ENCODE measurements at regions not wholly inside any gene's neighbourhood (a gene's known extent, or its start where the extent isn't known, plus 50 kb on each side); places are given as distances from the start of the nearest gene placed in this dataset.
A peak's percentile ranks its signal among the peaks of the same experiment; 100 is the strongest.

- no peak for TF ChIP-seq SMC3 (IDR thresholded peaks at IDR 0.05; ENCODE audit: low read depth, low read length)
- no peak for TF ChIP-seq MAFK (IDR thresholded peaks at IDR 0.05; ENCODE audit: low read depth, low read length)
- TF ChIP-seq RFX5 (IDR thresholded peaks at IDR 0.05; ENCODE audit: low read depth, low read length): no peak
- TF ChIP-seq, protein P1, sequence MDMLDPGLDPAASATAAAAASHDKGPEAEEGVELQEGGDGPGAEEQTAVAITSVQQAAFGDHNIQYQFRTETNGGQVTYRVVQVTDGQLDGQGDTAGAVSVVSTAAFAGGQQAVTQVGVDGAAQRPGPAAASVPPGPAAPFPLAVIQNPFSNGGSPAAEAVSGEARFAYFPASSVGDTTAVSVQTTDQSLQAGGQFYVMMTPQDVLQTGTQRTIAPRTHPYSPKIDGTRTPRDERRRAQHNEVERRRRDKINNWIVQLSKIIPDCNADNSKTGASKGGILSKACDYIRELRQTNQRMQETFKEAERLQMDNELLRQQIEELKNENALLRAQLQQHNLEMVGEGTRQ (IDR thresholded peaks at IDR 0.05; ENCODE audit: low read depth, low read length): no peak
- TF ChIP-seq FOS (IDR thresholded peaks at IDR 0.05; ENCODE audit: low read depth, low read length): no peak
- TF ChIP-seq, protein P2, sequence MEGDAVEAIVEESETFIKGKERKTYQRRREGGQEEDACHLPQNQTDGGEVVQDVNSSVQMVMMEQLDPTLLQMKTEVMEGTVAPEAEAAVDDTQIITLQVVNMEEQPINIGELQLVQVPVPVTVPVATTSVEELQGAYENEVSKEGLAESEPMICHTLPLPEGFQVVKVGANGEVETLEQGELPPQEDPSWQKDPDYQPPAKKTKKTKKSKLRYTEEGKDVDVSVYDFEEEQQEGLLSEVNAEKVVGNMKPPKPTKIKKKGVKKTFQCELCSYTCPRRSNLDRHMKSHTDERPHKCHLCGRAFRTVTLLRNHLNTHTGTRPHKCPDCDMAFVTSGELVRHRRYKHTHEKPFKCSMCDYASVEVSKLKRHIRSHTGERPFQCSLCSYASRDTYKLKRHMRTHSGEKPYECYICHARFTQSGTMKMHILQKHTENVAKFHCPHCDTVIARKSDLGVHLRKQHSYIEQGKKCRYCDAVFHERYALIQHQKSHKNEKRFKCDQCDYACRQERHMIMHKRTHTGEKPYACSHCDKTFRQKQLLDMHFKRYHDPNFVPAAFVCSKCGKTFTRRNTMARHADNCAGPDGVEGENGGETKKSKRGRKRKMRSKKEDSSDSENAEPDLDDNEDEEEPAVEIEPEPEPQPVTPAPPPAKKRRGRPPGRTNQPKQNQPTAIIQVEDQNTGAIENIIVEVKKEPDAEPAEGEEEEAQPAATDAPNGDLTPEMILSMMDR (conservative IDR thresholded peaks at IDR 0.05; ENCODE audit: low read depth, low read length): no peak
- no peak for TF ChIP-seq RCOR1 (IDR thresholded peaks at IDR 0.05; ENCODE audit: insufficient replicate concordance, low read length)
- no peak for TF ChIP-seq MAZ (IDR thresholded peaks at IDR 0.05; ENCODE audit: borderline replicate concordance, low read depth, low read length)
- TF ChIP-seq NFE2L2 (IDR thresholded peaks at IDR 0.05; ENCODE audit: low read depth, low read length): no peak
- no peak for TF ChIP-seq POLR2A (IDR thresholded peaks at IDR 0.05; ENCODE audit: low read depth, low read length)
- peak; percentile 4 for DNase-seq
- H3K56ac ChIP-seq (ENCODE audit: extremely low read depth, insufficient read depth, low read length): no peak overlapping the region
- H2BK5ac ChIP-seq (ENCODE audit: low read depth, low read length, poor library complexity, severe bottlenecking): no peak overlapping the region
- no peak overlapping the region for H4K5ac ChIP-seq (ENCODE audit: low read depth, low read length)
- no peak overlapping the region for H4K8ac ChIP-seq (ENCODE audit: low read depth in 2 of 2, low read length in 2 of 2)
- no peak overlapping the region for H3K4ac ChIP-seq (ENCODE audit: low read depth, low read length)
- no peak overlapping the region for H2AK5ac ChIP-seq (ENCODE audit: low read depth, low read length)
- no peaks in the 10 kb centered on the region; the same call in 1 of the 2 replicates for H3K4me1 ChIP-seq (ENCODE audit: control insufficient read depth, insufficient read depth, low read length)
- H4K91ac ChIP-seq (ENCODE audit: insufficient read depth, low read depth, low read length): no peak overlapping the region
- no peak overlapping the region for H3K4me2 ChIP-seq (ENCODE audit: low read depth, low read length)
- no peaks in the 10 kb centered on the region for H4K20me1 ChIP-seq (ENCODE audit: insufficient read depth, low read length)
- no peak overlapping the region for H3K27ac ChIP-seq (ENCODE audit: insufficient read depth, low read length)
- H2BK120ac ChIP-seq (ENCODE audit: low read depth, low read length): no peak overlapping the region
- H3K18ac ChIP-seq (ENCODE audit: low read depth, low read length): no peak overlapping the region
- WGBS, 2 experiments (ENCODE audit: extremely low coverage in 2 of 2, insufficient read length in 1 of 2): 56% methylated on average over 1 of the region's 4 CpGs; no CpG with 5 or more reads in 1 of the 2 experiments
- no peak overlapping the region for H2BK15ac ChIP-seq (ENCODE audit: low read depth, low read length)
- H2BK20ac ChIP-seq (ENCODE audit: low read depth, low read length): no peak overlapping the region
- no peaks in the 10 kb centered on the region for H3K36me3 ChIP-seq (ENCODE audit: control insufficient read depth, insufficient read depth, low read length)
- H2AK9ac ChIP-seq (replicated peaks; ENCODE audit: low read depth, low read length, poor library complexity): no peak overlapping the region
- ChIA-PET CTCF (interaction anchor here (0.6 to 0.9 kb wide), 2 partner anchors 18 to 152 kb away, joined by 3 read pairs; no protein-coding TSS in a partner anchor), POLR2A (ENCODE audit: unreplicated experiment) (no interaction called here)
- no peak overlapping the region for H3K23ac ChIP-seq (ENCODE audit: low read depth, low read length)
- in situ Hi-C loops (cut with MboI; ENCODE audit: low sequenced_read_pairs): no loop called here
- H3K9me1 ChIP-seq (ENCODE audit: insufficient read depth, low read length): no peaks in the 10 kb centered on the region
- no peak overlapping the region for H3K14ac ChIP-seq (replicated peaks; ENCODE audit: low read depth, low read length)
- peaks cover under 1% of the 10 kb centered on the region; the same call in 1 of the 2 replicates for H3K9me3 ChIP-seq (ENCODE audit: control insufficient read depth, insufficient read depth, low read length)
- intact Hi-C loops (cut with micrococcal nuclease): no loop called here
- no peak for ATAC-seq (ENCODE audit: low read depth)
- H3K9ac ChIP-seq (ENCODE audit: low read depth, low read length): no peak overlapping the region
- H3K27me3 ChIP-seq (ENCODE audit: control insufficient read depth, insufficient read depth, low read length): no peaks in the 10 kb centered on the region
- H3K4me3 ChIP-seq (ENCODE audit: insufficient read depth, low read depth, low read length): no peak overlapping the region
- BruUV-seq (replicated peaks): no TSS peak
- dilution Hi-C loops (cut with HindIII; ENCODE audit: low sequenced_read_pairs, unreplicated experiment): no loop called here
- H2AFZ ChIP-seq (replicated peaks; ENCODE audit: low read length, poor library complexity): no peak overlapping the region
- H3K79me1 ChIP-seq (ENCODE audit: low read depth in 1 of 2, low read length in 2 of 2): no peaks in the 10 kb centered on the region
Measured at GRCh38 chr12:58030566-58031279, 89.4 kb downstream of the ATP23 start.
